K562 (cell line): ENCODE measurements at regions not wholly inside any gene's neighbourhood (a gene's known extent, or its start where the extent isn't known, plus 50 kb on each side); places are given as distances from the start of the nearest gene placed in this dataset.

ENCODE experiments used
- ARID1B ChIP-seq: fragments of 450-650 bp; IDR thresholded peaks from 2 replicates; pipeline ENCODE4 v1.6.1; 2016; ENCODE audit warnings: antibody characterized with exemption, mild to moderate bottlenecking, inconsistent platforms
- ATF1 ChIP-seq, 2 experiments: fragments of 450-650 bp in 1 of 2; IDR thresholded peaks; 2 replicates each; pipeline ENCODE4 v1.6.1; 2016; ENCODE audit warnings: missing compliant biosample characterization in 1 of 2, missing genetic modification characterization in 1 of 2
- DPF2 ChIP-seq: fragments of 450-650 bp; IDR thresholded peaks from 2 replicates; pipeline ENCODE4 v1.6.1; 2016
- ETS2 ChIP-seq: IDR thresholded peaks from 2 replicates; pipeline ENCODE4 v1.6.1; 2016; ENCODE audit warnings: borderline replicate concordance, missing genetic modification characterization, mild to moderate bottlenecking, moderate library complexity, missing compliant biosample characterization; ENCODE audit not compliant: poor library complexity, severe bottlenecking
- HDAC8 ChIP-seq: fragments of 450-650 bp; IDR thresholded peaks from 2 replicates; pipeline ENCODE4 v1.6.1; 2016; ENCODE audit warnings: mild to moderate bottlenecking, missing genetic modification characterization, moderate library complexity, missing compliant biosample characterization
- NR4A1 ChIP-seq, 2 experiments: fragments of 250-450 bp in 1 of 2; fragments of 450-650 bp in 1 of 2; sonication (Bioruptor Pico) in 1 of 2; IDR thresholded peaks; 2 replicates each; pipeline versions ENCODE4 v1.4.0 to v1.6.1; 2016 to 2020; ENCODE audit warnings: mild to moderate bottlenecking in 2 of 2, missing compliant biosample characterization in 1 of 2, missing genetic modification characterization in 1 of 2, moderate library complexity in 1 of 2
- POLR3G ChIP-seq: IDR thresholded peaks from 2 replicates; pipeline ENCODE4 v1.6.1; 2011; ENCODE audit not compliant: insufficient read length, insufficient replicate concordance; ENCODE audit errors: extremely low read depth
- SMAD2 ChIP-seq: fragments of 150-350 bp; IDR thresholded peaks from 2 replicates; pipeline ENCODE4 v1.6.1; 2014; ENCODE audit warnings: low read depth, mild to moderate bottlenecking, low read length
- SNRNP70 ChIP-seq: fragments of 200-400 bp; formaldehyde crosslinking; optimal IDR thresholded peaks from 2 replicates; pipeline ENCODE3; 2017; ENCODE audit warnings: low read depth, low read length
- ZNF354B ChIP-seq: fragments of 250-450 bp; sonication (Bioruptor Pico); IDR thresholded peaks from 2 replicates; pipeline ENCODE4 v1.4.0; 2020
- TF ChIP-seq, protein P1 (sequence below): fragments of 450-650 bp; IDR thresholded peaks from one replicate; pipeline ENCODE4 v1.6.1; 2018; ENCODE audit warnings: mild to moderate bottlenecking, moderate library complexity; ENCODE audit not compliant: partially characterized antibody
- TF ChIP-seq, protein P2 (sequence below), 2 experiments: fragments of 450-650 bp; IDR thresholded peaks; 2 replicates each; pipeline ENCODE4 v1.6.1; 2016; ENCODE audit warnings: mild to moderate bottlenecking in 2 of 2, borderline replicate concordance in 1 of 2, low read depth in 1 of 2, moderate library complexity in 1 of 2
- TF ChIP-seq, protein P3 (sequence below): fragments of 450-650 bp; formaldehyde crosslinking; conservative IDR thresholded peaks from 2 replicates; pipeline ENCODE4 v1.4.0; 2022; ENCODE audit warnings: mild to moderate bottlenecking, missing genetic modification characterization
- TF ChIP-seq, protein P4 (sequence below): IDR thresholded peaks from 2 replicates; pipeline ENCODE4 v1.6.1; 2012; ENCODE audit warnings: low read depth, low read length, improper control_type of control experiment, borderline replicate concordance

DNA sequence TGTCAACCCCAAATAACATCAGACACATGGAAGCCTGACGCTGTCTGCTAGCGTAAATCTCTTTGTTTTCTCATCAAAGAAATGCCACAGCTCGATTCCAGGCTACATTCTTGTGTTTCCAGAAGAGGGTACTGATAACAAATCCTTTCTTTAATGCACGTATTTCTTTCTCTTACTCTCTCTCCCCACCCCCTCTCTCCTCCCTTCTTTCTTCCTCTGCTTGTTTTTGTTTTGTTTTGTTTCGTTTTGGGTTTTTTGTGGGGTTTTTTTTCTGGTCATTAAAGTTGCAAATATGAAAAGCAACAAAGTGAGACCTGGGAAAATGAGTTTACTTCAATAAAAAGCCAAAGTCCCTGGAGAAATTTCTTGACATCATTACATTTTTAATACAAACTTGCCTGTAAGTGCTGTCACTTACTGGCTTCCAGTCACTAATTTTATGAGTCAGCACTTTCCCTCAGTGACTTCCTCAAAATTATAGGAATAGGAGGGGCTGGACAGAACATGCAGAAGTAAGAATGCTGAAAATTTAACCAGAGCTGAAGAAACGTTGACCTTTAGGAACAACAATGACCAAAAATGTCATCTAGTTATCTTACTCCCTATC, 106.7 kb upstream of the NABP1 start (continued):
- TF ChIP-seq, protein P1, sequence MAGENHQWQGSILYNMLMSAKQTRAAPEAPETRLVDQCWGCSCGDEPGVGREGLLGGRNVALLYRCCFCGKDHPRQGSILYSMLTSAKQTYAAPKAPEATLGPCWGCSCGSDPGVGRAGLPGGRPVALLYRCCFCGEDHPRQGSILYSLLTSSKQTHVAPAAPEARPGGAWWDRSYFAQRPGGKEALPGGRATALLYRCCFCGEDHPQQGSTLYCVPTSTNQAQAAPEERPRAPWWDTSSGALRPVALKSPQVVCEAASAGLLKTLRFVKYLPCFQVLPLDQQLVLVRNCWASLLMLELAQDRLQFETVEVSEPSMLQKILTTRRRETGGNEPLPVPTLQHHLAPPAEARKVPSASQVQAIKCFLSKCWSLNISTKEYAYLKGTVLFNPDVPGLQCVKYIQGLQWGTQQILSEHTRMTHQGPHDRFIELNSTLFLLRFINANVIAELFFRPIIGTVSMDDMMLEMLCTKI, result no peak
- TF ChIP-seq NR4A1 (CRISPR knock-in tag; IDR thresholded peaks at IDR 0.05) (no peak), NR4A1 (tag; IDR thresholded peaks at IDR 0.05) (no peak), ATF1 (CRISPR knock-in tag; IDR thresholded peaks at IDR 0.05) (no peak), ATF1 (tag; IDR thresholded peaks at IDR 0.05) (peak; percentile 51), ETS2 (tag) (no peak), ZNF354B (CRISPR knock-in tag) (no peak), SNRNP70 (no peak), HDAC8 (no peak), DPF2 (peak; percentile 88), SMAD2 (no peak), ARID1B (peak; percentile 74), POLR3G (no peak)
- TF ChIP-seq, protein P2, sequence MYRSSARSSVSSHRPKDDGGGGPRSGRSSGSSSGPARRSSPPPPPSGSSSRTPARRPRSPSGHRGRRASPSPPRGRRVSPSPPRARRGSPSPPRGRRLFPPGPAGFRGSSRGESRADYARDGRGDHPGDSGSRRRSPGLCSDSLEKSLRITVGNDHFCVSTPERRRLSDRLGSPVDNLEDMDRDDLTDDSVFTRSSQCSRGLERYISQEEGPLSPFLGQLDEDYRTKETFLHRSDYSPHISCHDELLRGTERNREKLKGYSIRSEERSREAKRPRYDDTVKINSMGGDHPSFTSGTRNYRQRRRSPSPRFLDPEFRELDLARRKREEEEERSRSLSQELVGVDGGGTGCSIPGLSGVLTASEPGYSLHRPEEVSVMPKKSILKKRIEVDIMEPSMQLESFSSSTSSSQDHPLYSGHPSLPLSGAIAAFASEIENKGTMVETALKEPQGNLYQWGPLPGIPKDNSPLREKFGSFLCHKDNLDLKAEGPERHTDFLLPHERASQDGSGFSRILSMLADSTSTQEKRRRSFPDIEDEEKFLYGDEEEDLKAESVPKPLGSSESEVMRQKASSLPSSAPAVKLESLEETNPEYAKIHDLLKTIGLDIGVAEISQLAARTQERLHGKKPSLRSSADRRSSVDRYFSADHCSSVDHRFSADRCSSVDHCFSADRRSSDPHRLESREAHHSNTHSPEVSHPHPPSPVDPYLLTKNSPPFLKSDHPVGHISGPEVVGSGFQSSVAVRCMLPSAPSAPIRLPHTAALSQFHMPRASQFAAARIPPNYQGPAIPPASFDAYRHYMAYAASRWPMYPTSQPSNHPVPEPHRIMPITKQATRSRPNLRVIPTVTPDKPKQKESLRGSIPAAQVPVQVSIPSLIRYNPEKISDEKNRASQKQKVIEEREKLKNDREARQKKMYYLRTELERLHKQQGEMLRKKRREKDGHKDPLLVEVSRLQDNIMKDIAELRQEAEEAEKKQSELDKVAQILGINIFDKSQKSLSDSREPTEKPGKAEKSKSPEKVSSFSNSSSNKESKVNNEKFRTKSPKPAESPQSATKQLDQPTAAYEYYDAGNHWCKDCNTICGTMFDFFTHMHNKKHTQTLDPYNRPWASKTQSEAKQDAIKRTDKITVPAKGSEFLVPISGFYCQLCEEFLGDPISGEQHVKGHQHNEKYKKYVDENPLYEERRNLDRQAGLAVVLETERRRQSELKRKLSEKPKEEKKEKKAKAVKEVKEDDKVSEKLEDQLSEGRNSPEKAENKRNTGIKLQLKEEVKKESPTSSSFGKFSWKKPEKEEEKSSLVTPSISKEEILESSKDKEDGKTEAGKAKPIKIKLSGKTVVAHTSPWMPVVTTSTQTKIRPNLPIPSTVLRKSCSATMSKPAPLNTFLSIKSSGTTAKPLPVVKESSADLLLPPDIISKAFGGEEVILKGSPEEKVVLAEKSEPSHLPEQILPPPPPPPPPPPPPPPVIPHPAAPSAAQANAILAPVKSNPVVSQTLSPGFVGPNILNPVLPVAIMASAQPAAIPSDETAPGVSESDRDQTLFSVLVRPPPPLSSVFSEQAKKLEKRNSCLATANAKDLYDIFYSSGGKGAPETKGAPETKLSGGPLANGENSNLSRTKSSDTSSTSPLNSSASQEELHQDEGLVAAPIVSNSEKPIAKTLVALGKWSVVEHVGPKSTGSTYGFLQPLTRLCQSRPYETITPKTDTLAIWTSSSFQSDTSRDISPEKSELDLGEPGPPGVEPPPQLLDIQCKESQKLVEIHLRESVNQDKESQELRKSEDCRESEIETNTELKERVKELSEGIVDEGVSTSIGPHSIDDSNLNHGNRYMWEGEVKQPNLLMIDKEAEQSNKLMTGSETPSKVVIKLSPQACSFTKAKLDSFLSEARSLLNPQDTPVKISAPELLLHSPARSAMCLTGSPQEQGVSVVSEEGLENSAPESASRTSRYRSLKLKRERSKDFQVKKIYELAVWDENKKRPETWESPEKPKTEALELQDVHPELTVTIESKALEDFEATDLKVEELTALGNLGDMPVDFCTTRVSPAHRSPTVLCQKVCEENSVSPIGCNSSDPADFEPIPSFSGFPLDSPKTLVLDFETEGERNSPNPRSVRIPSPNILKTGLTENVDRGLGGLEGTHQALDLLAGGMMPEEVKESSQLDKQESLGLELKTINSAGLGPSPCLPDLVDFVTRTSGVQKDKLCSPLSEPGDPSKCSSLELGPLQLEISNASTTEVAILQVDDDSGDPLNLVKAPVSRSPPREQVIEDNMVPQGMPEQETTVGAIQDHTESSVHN (IDR thresholded peaks at IDR 0.05; ENCODE audit: borderline replicate concordance in 1 of 2, low read depth in 1 of 2), result peak in 1 of 2 experiments; percentile 70; a peak in 1 of 4 replicates
- TF ChIP-seq, protein P3, sequence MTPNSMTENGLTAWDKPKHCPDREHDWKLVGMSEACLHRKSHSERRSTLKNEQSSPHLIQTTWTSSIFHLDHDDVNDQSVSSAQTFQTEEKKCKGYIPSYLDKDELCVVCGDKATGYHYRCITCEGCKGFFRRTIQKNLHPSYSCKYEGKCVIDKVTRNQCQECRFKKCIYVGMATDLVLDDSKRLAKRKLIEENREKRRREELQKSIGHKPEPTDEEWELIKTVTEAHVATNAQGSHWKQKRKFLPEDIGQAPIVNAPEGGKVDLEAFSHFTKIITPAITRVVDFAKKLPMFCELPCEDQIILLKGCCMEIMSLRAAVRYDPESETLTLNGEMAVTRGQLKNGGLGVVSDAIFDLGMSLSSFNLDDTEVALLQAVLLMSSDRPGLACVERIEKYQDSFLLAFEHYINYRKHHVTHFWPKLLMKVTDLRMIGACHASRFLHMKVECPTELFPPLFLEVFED (CRISPR knock-in tag), result 0 out of 2 replicates have a peak, but pooled peaks have one; percentile 7
- TF ChIP-seq, protein P4, sequence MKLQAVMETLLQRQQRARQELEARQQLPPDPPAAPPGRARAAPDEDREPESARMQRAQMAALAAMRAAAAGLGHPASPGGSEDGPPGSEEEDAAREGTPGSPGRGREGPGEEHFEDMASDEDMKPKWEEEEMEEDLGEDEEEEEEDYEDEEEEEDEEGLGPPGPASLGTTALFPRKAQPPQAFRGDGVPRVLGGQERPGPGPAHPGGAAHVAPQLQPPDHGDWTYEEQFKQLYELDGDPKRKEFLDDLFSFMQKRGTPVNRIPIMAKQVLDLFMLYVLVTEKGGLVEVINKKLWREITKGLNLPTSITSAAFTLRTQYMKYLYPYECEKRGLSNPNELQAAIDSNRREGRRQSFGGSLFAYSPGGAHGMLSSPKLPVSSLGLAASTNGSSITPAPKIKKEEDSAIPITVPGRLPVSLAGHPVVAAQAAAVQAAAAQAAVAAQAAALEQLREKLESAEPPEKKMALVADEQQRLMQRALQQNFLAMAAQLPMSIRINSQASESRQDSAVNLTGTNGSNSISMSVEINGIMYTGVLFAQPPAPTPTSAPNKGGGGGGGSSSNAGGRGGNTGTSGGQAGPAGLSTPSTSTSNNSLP, result peak; percentile 19; the same call in 1 of the 2 replicates
